GM23338 (cell line): ENCODE measurements at regions not wholly inside any gene's neighbourhood (a gene's known extent, or its start where the extent isn't known, plus 50 kb on each side); places are given as distances from the start of the nearest gene placed in this dataset.

Source experiments
- ATAC-seq: fragments of 200-7000 bp; cut with Tn5 transposase; 3 replicates; pipeline ENCODE4 v1.9.1; 2020
- DNase-seq: peaks from one replicate; pipeline ENCODE4 v3.0.0-alpha.2; 2015; ENCODE audit warnings: low spot score
- H2AFZ ChIP-seq: fragments of 200-600 bp; sonication (generic); 2 replicates; pipeline ENCODE4 v1.8.0; 2016; ENCODE audit warnings: antibody characterized with exemption, mild to moderate bottlenecking, moderate library complexity
- H3F3A ChIP-seq: fragments of 200-600 bp; sonication (generic); replicated peaks from 2 replicates; pipeline ENCODE4 v1.8.0; 2017; ENCODE audit warnings: antibody characterized with exemption, mixed run types, low read depth
- H3K27ac ChIP-seq: fragments of 200-600 bp; sonication (generic); 2 replicates; pipeline ENCODE4 v1.6.1; 2016; ENCODE audit warnings: low read depth
- H3K27me3 ChIP-seq: fragments of 200-600 bp; sonication (generic); 2 replicates; pipeline ENCODE4 v1.8.0; 2016; ENCODE audit warnings: mild to moderate bottlenecking, mixed run types, moderate library complexity; ENCODE audit not compliant: insufficient read depth
- H3K36me3 ChIP-seq: fragments of 200-600 bp; sonication (generic); 2 replicates; pipeline ENCODE4 v1.8.0; 2016; ENCODE audit warnings: mild to moderate bottlenecking; ENCODE audit not compliant: insufficient read depth
- H3K4me1 ChIP-seq: fragments of 200-600 bp; sonication (generic); 2 replicates; pipeline ENCODE4 v1.8.0; 2016; ENCODE audit warnings: mild to moderate bottlenecking, moderate library complexity; ENCODE audit not compliant: insufficient read depth
- H3K4me2 ChIP-seq: fragments of 200-600 bp; sonication (generic); 2 replicates; pipeline ENCODE4 v1.7.1; 2017; ENCODE audit warnings: mixed run types
- H3K4me3 ChIP-seq: fragments of 200-600 bp; sonication (generic); 2 replicates; pipeline ENCODE4 v1.6.1; 2016; ENCODE audit warnings: mixed run types
- H3K79me2 ChIP-seq: fragments of 200-600 bp; sonication (generic); replicated peaks from 2 replicates; pipeline ENCODE4 v1.8.0; 2017; ENCODE audit warnings: mild to moderate bottlenecking; ENCODE audit not compliant: insufficient read depth
- H3K9me2 ChIP-seq: fragments of 200-600 bp; sonication (generic); 2 replicates; pipeline ENCODE4 v1.8.0; 2017; ENCODE audit not compliant: insufficient read depth
- H4K20me1 ChIP-seq: fragments of 200-600 bp; sonication (generic); replicated peaks from 2 replicates; pipeline ENCODE4 v1.8.0; 2017; ENCODE audit warnings: mild to moderate bottlenecking; ENCODE audit not compliant: insufficient read depth
- H3K27ac Mint-ChIP-seq: 2 replicates; pipeline ENCODE4 v1.8.0; 2020; ENCODE audit warnings: inconsistent platforms, mild to moderate bottlenecking, moderate library complexity, mixed read lengths
- H3K27me3 Mint-ChIP-seq: 3 replicates; pipeline ENCODE4 v1.8.0; 2022; ENCODE audit warnings: low read depth, mild to moderate bottlenecking, moderate library complexity, mixed read lengths, inconsistent platforms; ENCODE audit not compliant: insufficient read depth, poor library complexity
- H3K36me3 Mint-ChIP-seq: 3 replicates; pipeline ENCODE4 v1.8.0; 2021; ENCODE audit warnings: low read depth, mild to moderate bottlenecking, inconsistent platforms, moderate library complexity, mixed read lengths
- H3K4me1 Mint-ChIP-seq: 3 replicates; pipeline ENCODE4 v1.8.0; 2020; ENCODE audit warnings: mild to moderate bottlenecking, inconsistent platforms, mixed read lengths
- H3K4me3 Mint-ChIP-seq: 3 replicates; pipeline ENCODE4 v1.8.0; 2021; ENCODE audit warnings: moderate library complexity, mild to moderate bottlenecking, inconsistent platforms, mixed read lengths
- H3K9me3 Mint-ChIP-seq: 3 replicates; pipeline ENCODE4 v1.8.0; 2020; ENCODE audit warnings: moderate library complexity, mild to moderate bottlenecking, inconsistent platforms, mixed read lengths
- ETS1 ChIP-seq: IDR thresholded peaks from 2 replicates; pipeline ENCODE4 v1.6.1; 2016; ENCODE audit warnings: antibody characterized with exemption
- EZH2 ChIP-seq: fragments of 200-600 bp; sonication (generic); IDR thresholded peaks from one replicate; pipeline ENCODE4 v1.8.0; 2017; ENCODE audit warnings: antibody characterized with exemption, mild to moderate bottlenecking, low read depth; ENCODE audit not compliant: unreplicated experiment
- EZH2phosphoT487 ChIP-seq: fragments of 200-600 bp; sonication (generic); IDR thresholded peaks from one replicate; pipeline ENCODE4 v1.8.1; 2018; ENCODE audit warnings: antibody characterized with exemption; ENCODE audit not compliant: unreplicated experiment
- JUNB ChIP-seq: IDR thresholded peaks from one replicate; pipeline ENCODE4 v1.6.1; 2016; ENCODE audit warnings: antibody characterized with exemption; ENCODE audit not compliant: unreplicated experiment
- NANOG ChIP-seq: IDR thresholded peaks from 2 replicates; pipeline ENCODE4 v1.6.1; 2016; ENCODE audit warnings: antibody characterized with exemption, borderline replicate concordance
- REST ChIP-seq: IDR thresholded peaks from one replicate; pipeline ENCODE4 v1.6.1; 2018; ENCODE audit warnings: antibody characterized with exemption; ENCODE audit not compliant: unreplicated experiment

- TF ChIP-seq EZH2phosphoT487 (no peak), EZH2 (no peak), ETS1 (no peak), REST (no peak), NANOG (no peak)
Observed at GRCh38 chr18:2302628-2303516, 268.4 kb downstream of the METTL4 start (continued).

GRCh38 chr18:2303517-2304238 is 267.6 kb downstream of the METTL4 start:
- DNase-seq (no peak), ATAC-seq (no peak)
- peaks cover 3% of the 10 kb centered on the region for H3K27me3 Mint-ChIP-seq
- no peaks in the 10 kb centered on the region for H3K9me2 ChIP-seq
- TF ChIP-seq EZH2 (no peak), JUNB (no peak)
- H3K36me3 Mint-ChIP-seq: no peaks in the 10 kb centered on the region
- no peaks in the 10 kb centered on the region for H3K79me2 ChIP-seq
- no peak overlapping the region for H3K4me3 Mint-ChIP-seq
- no peaks in the 10 kb centered on the region for H3F3A ChIP-seq
- H3K4me1 ChIP-seq: peaks cover 6% of the 10 kb centered on the region
- H4K20me1 ChIP-seq: no peaks in the 10 kb centered on the region
- no peaks in the 10 kb centered on the region for H3K36me3 ChIP-seq
- H3K4me1 Mint-ChIP-seq: peaks cover 6% of the 10 kb centered on the region; the same call in 2 of the 3 replicates
- H3K27ac Mint-ChIP-seq: no peak overlapping the region
- no peak overlapping the region for H3K4me3 ChIP-seq
- H3K4me2 ChIP-seq: no peak overlapping the region
- no peak overlapping the region for H2AFZ ChIP-seq
- H3K27ac ChIP-seq: no peak overlapping the region
- H3K9me3 Mint-ChIP-seq: no peaks in the 10 kb centered on the region
- no peaks in the 10 kb centered on the region for H3K27me3 ChIP-seq
